ENCODE measurements at regions not wholly inside any gene's neighbourhood (a gene's known extent, or its start where the extent isn't known, plus 50 kb on each side); places are given as distances from the start of the nearest gene placed in this dataset.

GRCh38 chr1:188590641-188591040 is 1761.9 kb downstream of the PLA2G4A start:
- Histone ChIP-seq H3K27me3 (replicated peaks; ENCODE audit: control insufficient read depth, insufficient read depth, low read length) (no peaks in the 10 kb centered on the region), H3K4me3 (replicated peaks; ENCODE audit: low read depth, low read length) (no peak overlapping the region), H3K36me3 (ENCODE audit: control insufficient read depth, insufficient read depth, low read length) (no peaks in the 10 kb centered on the region)
- TF ChIP-seq CTCF (IDR thresholded peaks at IDR 0.05; ENCODE audit: insufficient read depth, low read length, poor library complexity, severe bottlenecking) = no peak
- no peak for DNase-seq (ENCODE audit: extremely low read depth, insufficient read length)

DNA sequence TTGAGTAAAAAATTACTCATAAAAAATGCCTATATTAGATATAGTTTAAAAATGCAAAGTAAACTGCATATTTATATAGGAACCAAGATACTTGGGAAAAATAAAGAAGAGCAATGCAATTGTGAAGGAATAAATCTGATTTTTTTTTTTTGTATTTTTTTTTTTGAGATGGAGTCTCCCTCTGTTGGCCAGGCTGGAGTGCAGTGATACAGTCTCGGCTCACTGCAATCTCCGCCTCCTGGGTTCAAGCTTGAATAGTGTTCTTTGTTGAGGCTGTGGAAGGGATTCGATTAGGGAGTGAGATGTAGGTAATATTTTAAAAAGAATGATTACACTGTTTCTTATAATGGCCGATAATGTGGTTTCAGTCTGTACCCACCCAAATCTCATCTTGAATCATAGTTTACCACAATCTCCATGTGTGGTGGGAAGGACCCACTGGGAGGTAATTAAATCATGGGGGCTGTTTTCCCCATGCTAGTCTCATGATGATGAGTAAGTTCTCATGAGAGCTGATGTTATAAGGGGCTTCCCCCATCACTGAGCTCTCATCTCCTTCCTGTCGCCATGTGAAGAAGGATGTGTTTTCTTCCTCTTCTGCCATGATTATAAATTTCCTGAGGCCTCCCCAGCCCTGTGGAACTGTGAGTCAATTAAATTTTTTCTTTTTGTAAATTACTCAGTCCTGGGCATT is 1765.9 kb downstream of the PLA2G4A start:
- Histone ChIP-seq H3K36me3 (ENCODE audit: control insufficient read depth, insufficient read depth, low read length) (no peaks in the 10 kb centered on the region), H3K4me3 (replicated peaks; ENCODE audit: low read depth, low read length) (no peak overlapping the region), H3K27me3 (replicated peaks; ENCODE audit: control insufficient read depth, insufficient read depth, low read length) (no peaks in the 10 kb centered on the region)
- no peak for DNase-seq (ENCODE audit: extremely low read depth, insufficient read length)
- no peak for TF ChIP-seq CTCF (IDR thresholded peaks at IDR 0.05; ENCODE audit: insufficient read depth, low read length, poor library complexity, severe bottlenecking)

- Histone ChIP-seq H3K4me3 (replicated peaks; ENCODE audit: low read depth, low read length) (no peak overlapping the region), H3K36me3 (ENCODE audit: control insufficient read depth, insufficient read depth, low read length) (no peaks in the 10 kb centered on the region), H3K27me3 (replicated peaks; ENCODE audit: control insufficient read depth, insufficient read depth, low read length) (no peaks in the 10 kb centered on the region)
- DNase-seq (ENCODE audit: extremely low read depth, insufficient read length) = no peak
- TF ChIP-seq CTCF (IDR thresholded peaks at IDR 0.05; ENCODE audit: insufficient read depth, low read length, poor library complexity, severe bottlenecking) = no peak
Measured at GRCh38 chr1:188599313-188599712, 1770.6 kb downstream of the PLA2G4A start.

GRCh38 chr1:188611432-188611831 is 1782.7 kb downstream of the PLA2G4A start:
- TF ChIP-seq CTCF (IDR thresholded peaks at IDR 0.05; ENCODE audit: insufficient read depth, low read length, poor library complexity, severe bottlenecking) = no peak
- no peaks in the 10 kb centered on the region for H3K36me3 ChIP-seq (ENCODE audit: control insufficient read depth, insufficient read depth, low read length)
- H3K4me3 ChIP-seq (replicated peaks; ENCODE audit: low read depth, low read length) = no peak overlapping the region
- no peaks in the 10 kb centered on the region for H3K27me3 ChIP-seq (replicated peaks; ENCODE audit: control insufficient read depth, insufficient read depth, low read length)
- DNase-seq (ENCODE audit: extremely low read depth, insufficient read length) = no peak

- H3K36me3 ChIP-seq (ENCODE audit: control insufficient read depth, insufficient read depth, low read length) = no peaks in the 10 kb centered on the region
- no peak overlapping the region for H3K4me3 ChIP-seq (replicated peaks; ENCODE audit: low read depth, low read length)
- no peak for TF ChIP-seq CTCF (IDR thresholded peaks at IDR 0.05; ENCODE audit: insufficient read depth, low read length, poor library complexity, severe bottlenecking)
- no peaks in the 10 kb centered on the region for H3K27me3 ChIP-seq (replicated peaks; ENCODE audit: control insufficient read depth, insufficient read depth, low read length)
- no peak for DNase-seq (ENCODE audit: extremely low read depth, insufficient read length)
Measured at GRCh38 chr1:188615321-188615720, 1786.6 kb downstream of the PLA2G4A start.

DNA sequence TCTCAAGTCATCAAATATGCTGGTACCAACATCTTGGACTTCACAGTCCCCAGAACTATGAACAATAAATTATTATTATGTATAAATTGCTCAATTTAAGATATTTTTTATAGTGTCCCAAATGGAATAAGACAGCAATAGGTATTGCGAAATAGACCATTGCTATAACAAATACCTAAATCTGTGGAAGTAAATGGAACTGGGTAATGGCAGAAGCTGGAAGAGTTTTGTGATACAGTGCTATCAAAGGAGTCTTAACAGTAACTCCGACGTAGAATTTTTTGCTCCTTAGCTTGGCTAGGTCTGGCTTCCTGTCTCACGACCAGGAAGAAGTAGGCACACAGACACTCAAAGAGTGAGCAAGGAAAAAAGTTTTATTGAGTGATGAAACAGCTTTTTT is 1791.5 kb downstream of the PLA2G4A start:
- Histone ChIP-seq H3K27me3 (replicated peaks; ENCODE audit: control insufficient read depth, insufficient read depth, low read length) (no peaks in the 10 kb centered on the region), H3K36me3 (ENCODE audit: control insufficient read depth, insufficient read depth, low read length) (no peaks in the 10 kb centered on the region), H3K4me3 (replicated peaks; ENCODE audit: low read depth, low read length) (no peak overlapping the region)
- DNase-seq (ENCODE audit: extremely low read depth, insufficient read length) = no peak
- TF ChIP-seq CTCF (IDR thresholded peaks at IDR 0.05; ENCODE audit: insufficient read depth, low read length, poor library complexity, severe bottlenecking) = no peak

All from GM06990 (cell line).